Panc1 (cell line): ENCODE measurements at regions not wholly inside any gene's neighbourhood (a gene's known extent, or its start where the extent isn't known, plus 50 kb on each side); places are given as distances from the start of the nearest gene placed in this dataset.

Experiments used
- ATAC-seq: fragments of 200-7000 bp; cut with Tn5 transposase; 2 replicates; pipeline ENCODE4 v1.9.1; 2020; ENCODE audit warnings: mild to moderate bottlenecking, moderate library complexity
- BruUV-seq: library from RNA; stranded (reverse); fragments of 400-500 nt; replicated peaks from 2 replicates; lab custom pipeline; 2021; lab: Mats Ljungman, UMichigan
- CTCF ChIA-PET: fragments of 300-600 bp; sonication (Branson Sonifier 250); formaldehyde crosslinking; loops from one replicate; lab custom pipeline; 2022; ENCODE audit warnings: antibody characterized with exemption; lab: Charles Lee
- POLR2A ChIA-PET: fragments of 300-600 bp; sonication (Branson Sonifier 250); formaldehyde crosslinking; loops from one replicate; lab custom pipeline; 2022; ENCODE audit warnings: antibody characterized with exemption; lab: Charles Lee
- DNase-seq: peaks from one replicate; pipeline ENCODE4 v3.0.0-alpha.2; 2010; ENCODE audit warnings: low read depth, low spot score
- H3K27ac ChIP-seq: 2 replicates; pipeline ENCODE4 v1.5.1; 2011; ENCODE audit warnings: mild to moderate bottlenecking, low read length, inconsistent platforms
- H3K27me3 ChIP-seq: fragments of 200-500 bp; sonication (Bioruptor generic); 2 replicates; pipeline ENCODE4 v1.6.0; 2014; ENCODE audit warnings: low read length, inconsistent platforms; ENCODE audit not compliant: control insufficient read depth, insufficient read depth
- H3K36me3 ChIP-seq: fragments of 200-500 bp; sonication (Bioruptor generic); 2 replicates; pipeline ENCODE4 v1.5.1; 2014; ENCODE audit warnings: inconsistent platforms, mild to moderate bottlenecking, low read length, moderate library complexity; ENCODE audit not compliant: control insufficient read depth, insufficient read depth
- H3K4me1 ChIP-seq: 2 replicates; pipeline ENCODE4 v1.5.1; 2011; ENCODE audit warnings: inconsistent platforms, mild to moderate bottlenecking, low read length, moderate library complexity; ENCODE audit not compliant: control insufficient read depth, insufficient read depth
- H3K4me3 ChIP-seq, 2 experiments: 2 replicates each; pipeline ENCODE4 v1.5.1; 2011 to 2012; ENCODE audit warnings: low read depth in 2 of 2, low read length in 2 of 2, mild to moderate bottlenecking in 2 of 2, inconsistent platforms in 1 of 2, moderate library complexity in 1 of 2
- H3K9me3 ChIP-seq: fragments of 200-500 bp; sonication (Bioruptor generic); 2 replicates; pipeline ENCODE4 v1.5.1; 2014; ENCODE audit warnings: low read depth, mild to moderate bottlenecking, inconsistent platforms, low read length, moderate library complexity; ENCODE audit not compliant: control insufficient read depth, insufficient read depth
- CTCF ChIP-seq: fragments of 450-650 bp; IDR thresholded peaks from 2 replicates; pipeline ENCODE4 v1.5.1; 2017; ENCODE audit warnings: mild to moderate bottlenecking
- POLR2AphosphoS5 ChIP-seq: IDR thresholded peaks from 2 replicates; pipeline ENCODE4 v1.6.1; 2012; ENCODE audit warnings: mild to moderate bottlenecking, low read depth, low read length, moderate library complexity
- SIN3A ChIP-seq: IDR thresholded peaks from 2 replicates; pipeline ENCODE4 v1.6.1; 2012; ENCODE audit warnings: low read depth, mild to moderate bottlenecking, low read length, moderate library complexity, borderline replicate concordance; ENCODE audit not compliant: insufficient read depth
- TCF7L2 ChIP-seq: IDR thresholded peaks from 2 replicates; pipeline ENCODE4 v1.6.1; 2011; ENCODE audit warnings: mild to moderate bottlenecking, low read depth, low read length, inconsistent platforms
- in situ Hi-C: cut with HindIII; loops from 2 replicates; pipeline ENCODE4 v1.10.0; 2016; ENCODE audit warnings: low sequenced_read_pairs, low pct_unique_long_range_greater_than_20kb
- intact Hi-C: fragments of 100-400 bp; cut with micrococcal nuclease; formaldehyde crosslinking; loops from one replicate; pipeline ENCODE4 v1.10.0; 2022; ENCODE audit not compliant: unreplicated experiment
- TF ChIP-seq, protein P1 (sequence below), 2 experiments: IDR thresholded peaks; 2 replicates each; pipeline ENCODE4 v1.6.1; 2011 to 2012; ENCODE audit warnings: low read depth in 2 of 2, control low read depth in 1 of 2, low read length in 1 of 2, mild to moderate bottlenecking in 1 of 2, moderate library complexity in 1 of 2; ENCODE audit not compliant: insufficient read depth in 1 of 2

DNA sequence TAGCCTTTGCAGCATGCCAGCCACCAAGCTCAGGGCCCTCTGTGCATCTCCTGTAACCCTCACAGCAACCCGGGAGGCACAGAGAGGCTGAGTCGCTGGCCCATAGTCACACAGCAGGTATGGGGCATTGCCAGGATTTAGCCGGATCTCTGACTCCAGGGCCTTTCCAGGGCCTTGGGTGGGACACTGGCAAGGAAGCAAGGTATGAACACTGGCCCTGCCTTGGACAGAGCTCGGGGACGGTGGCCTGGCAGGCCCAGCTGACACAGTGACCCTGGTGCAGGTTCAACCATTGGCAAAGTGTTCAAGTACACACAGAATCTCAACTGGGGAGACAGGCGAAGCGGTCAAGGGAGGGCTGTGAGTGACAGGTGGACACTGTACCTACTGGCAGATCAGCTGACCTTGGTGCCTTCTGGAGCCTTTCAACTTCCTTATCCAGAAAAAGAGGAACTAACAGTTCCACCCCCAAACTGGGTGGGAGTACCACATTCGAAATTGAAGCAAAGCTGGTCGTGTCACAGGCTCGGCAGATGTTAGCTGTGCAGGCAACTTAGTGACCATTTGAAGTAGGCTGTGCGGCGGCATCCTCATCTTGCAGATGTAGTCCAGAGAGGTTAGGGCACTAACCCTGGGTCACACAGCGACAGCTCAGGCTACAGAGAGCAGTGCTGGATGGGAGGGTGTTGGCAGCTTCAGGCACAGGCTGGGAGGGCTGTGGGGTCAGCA is 287.4 kb downstream of the SEC14L1 start:
- no peaks in the 10 kb centered on the region for H3K36me3 ChIP-seq
- intact Hi-C loops = loop anchor here (5.0 to 10.0 kb wide), 2 partner anchors 67 to 96 kb away; no protein-coding TSS in a partner anchor
- CTCF ChIA-PET = no interaction called here

GRCh38 chr17:77428749-77429368 is 288.1 kb downstream of the SEC14L1 start:
- Histone ChIP-seq H3K36me3 (no peaks in the 10 kb centered on the region), H3K4me3 (no peak overlapping the region), H3K4me1 (peaks cover 81% of the 10 kb centered on the region), H3K27me3 (no peaks in the 10 kb centered on the region), H3K27ac (peak overlapping the region; percentile 72), H3K9me3 (no peaks in the 10 kb centered on the region)
- TF ChIP-seq, protein P1, sequence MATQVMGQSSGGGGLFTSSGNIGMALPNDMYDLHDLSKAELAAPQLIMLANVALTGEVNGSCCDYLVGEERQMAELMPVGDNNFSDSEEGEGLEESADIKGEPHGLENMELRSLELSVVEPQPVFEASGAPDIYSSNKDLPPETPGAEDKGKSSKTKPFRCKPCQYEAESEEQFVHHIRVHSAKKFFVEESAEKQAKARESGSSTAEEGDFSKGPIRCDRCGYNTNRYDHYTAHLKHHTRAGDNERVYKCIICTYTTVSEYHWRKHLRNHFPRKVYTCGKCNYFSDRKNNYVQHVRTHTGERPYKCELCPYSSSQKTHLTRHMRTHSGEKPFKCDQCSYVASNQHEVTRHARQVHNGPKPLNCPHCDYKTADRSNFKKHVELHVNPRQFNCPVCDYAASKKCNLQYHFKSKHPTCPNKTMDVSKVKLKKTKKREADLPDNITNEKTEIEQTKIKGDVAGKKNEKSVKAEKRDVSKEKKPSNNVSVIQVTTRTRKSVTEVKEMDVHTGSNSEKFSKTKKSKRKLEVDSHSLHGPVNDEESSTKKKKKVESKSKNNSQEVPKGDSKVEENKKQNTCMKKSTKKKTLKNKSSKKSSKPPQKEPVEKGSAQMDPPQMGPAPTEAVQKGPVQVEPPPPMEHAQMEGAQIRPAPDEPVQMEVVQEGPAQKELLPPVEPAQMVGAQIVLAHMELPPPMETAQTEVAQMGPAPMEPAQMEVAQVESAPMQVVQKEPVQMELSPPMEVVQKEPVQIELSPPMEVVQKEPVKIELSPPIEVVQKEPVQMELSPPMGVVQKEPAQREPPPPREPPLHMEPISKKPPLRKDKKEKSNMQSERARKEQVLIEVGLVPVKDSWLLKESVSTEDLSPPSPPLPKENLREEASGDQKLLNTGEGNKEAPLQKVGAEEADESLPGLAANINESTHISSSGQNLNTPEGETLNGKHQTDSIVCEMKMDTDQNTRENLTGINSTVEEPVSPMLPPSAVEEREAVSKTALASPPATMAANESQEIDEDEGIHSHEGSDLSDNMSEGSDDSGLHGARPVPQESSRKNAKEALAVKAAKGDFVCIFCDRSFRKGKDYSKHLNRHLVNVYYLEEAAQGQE (IDR thresholded peaks at IDR 0.05; ENCODE audit: insufficient read depth in 1 of 2, low read depth in 2 of 2, low read length in 1 of 2) = 0 out of 4 replicates have a peak, but pooled peaks of 1 of the 2 experiments have one; percentile 13
- TF ChIP-seq CTCF (no peak), SIN3A (no peak)
- ChIA-PET CTCF (no interaction called here), POLR2A (interaction anchor here (1.0 kb wide), 1 partner anchor 62 kb away, joined by 3 read pairs; no protein-coding TSS in a partner anchor)
- TSS peak; percentile 23 for BruUV-seq
- DNase-seq = no peak
- in situ Hi-C loops (no loop called here), intact Hi-C loops (loop anchor here (5.0 to 10.0 kb wide), 2 partner anchors 66 to 97 kb away; no protein-coding TSS in a partner anchor)
- no peak for ATAC-seq

More for the DNA sequence above, 287.4 kb downstream of the SEC14L1 start:
- POLR2A ChIA-PET = no interaction called here
- peaks cover 83% of the 10 kb centered on the region for H3K4me1 ChIP-seq
- in situ Hi-C loops = no loop called here
- no TSS peak for BruUV-seq
- H3K9me3 ChIP-seq = no peaks in the 10 kb centered on the region
- ATAC-seq (no peak), DNase-seq (no peak)
- no peak for TF ChIP-seq TCF7L2
- no peak; the same call in 1 of the 2 replicates for TF ChIP-seq POLR2AphosphoS5
- TF ChIP-seq SIN3A = 0 out of 2 replicates have a peak, but pooled peaks have one; percentile 31
- TF ChIP-seq, protein P1 (IDR thresholded peaks at IDR 0.05; ENCODE audit: insufficient read depth in 1 of 2, low read depth in 2 of 2, low read length in 1 of 2) = peak in 1 of 2 experiments; percentile 51; a peak in 1 of 4 replicates
- no peak for TF ChIP-seq CTCF
- no peak overlapping the region for H3K4me3 ChIP-seq
- H3K27me3 ChIP-seq = no peaks in the 10 kb centered on the region
- peak overlapping the region; percentile 72 for H3K27ac ChIP-seq
